IMR-90 (cell line): ENCODE measurements at regions not wholly inside any gene's neighbourhood (a gene's known extent, or its start where the extent isn't known, plus 50 kb on each side); places are given as distances from the start of the nearest gene placed in this dataset.

Source experiments
- ATAC-seq: fragments of 200-7000 bp; cut with Tn5 transposase; 2 replicates; pipeline ENCODE4 v1.9.1; 2020; ENCODE audit warnings: low read depth, mild to moderate bottlenecking, moderate library complexity
- BruUV-seq: library from RNA; stranded (reverse); fragments of 400-500 nt; replicated peaks from 2 replicates; lab custom pipeline; 2021; lab: Mats Ljungman, UMichigan
- CTCF ChIA-PET: fragments of 300-600 bp; formaldehyde crosslinking; extraction: SDS; loops from one replicate; lab custom pipeline; 2021; ENCODE audit warnings: antibody characterized with exemption; lab: Yijun Ruan, JAX
- POLR2A ChIA-PET: fragments of 300-600 bp; sonication (Branson Sonifier 250); formaldehyde crosslinking; loops from one replicate; lab custom pipeline; 2022; ENCODE audit warnings: antibody characterized with exemption; ENCODE audit not compliant: unreplicated experiment; lab: Charles Lee
- DNase-seq: peaks from one replicate; pipeline ENCODE4 v3.0.0; 2013
- H2AFZ ChIP-seq: replicated peaks from 2 replicates; pipeline ENCODE3; 2013; ENCODE audit warnings: low read length, mild to moderate bottlenecking; ENCODE audit not compliant: poor library complexity
- H2AK5ac ChIP-seq: 2 replicates; pipeline ENCODE4 v1.6.1; 2013; ENCODE audit warnings: low read depth, low read length, inconsistent platforms
- H2AK9ac ChIP-seq: replicated peaks from 2 replicates; pipeline ENCODE3; 2013; ENCODE audit warnings: mild to moderate bottlenecking, low read depth, low read length, moderate library complexity; ENCODE audit not compliant: poor library complexity
- H2BK120ac ChIP-seq: 2 replicates; pipeline ENCODE4 v1.6.1; 2013; ENCODE audit warnings: low read depth, low read length, inconsistent platforms
- H2BK15ac ChIP-seq: 3 replicates; pipeline ENCODE4 v1.6.1; 2013; ENCODE audit warnings: low read depth, low read length, inconsistent platforms
- H2BK20ac ChIP-seq: 2 replicates; pipeline ENCODE4 v1.6.1; 2013; ENCODE audit warnings: low read depth, mild to moderate bottlenecking, inconsistent platforms, low read length, moderate library complexity
- H2BK5ac ChIP-seq: 2 replicates; pipeline ENCODE4 v1.6.1; 2013; ENCODE audit warnings: mild to moderate bottlenecking, low read depth, low read length, inconsistent platforms; ENCODE audit not compliant: poor library complexity, severe bottlenecking
- H3K14ac ChIP-seq: replicated peaks from 2 replicates; pipeline ENCODE4 v1.6.1; 2013; ENCODE audit warnings: low read depth, low read length, inconsistent platforms
- H3K18ac ChIP-seq: 2 replicates; pipeline ENCODE4 v1.6.1; 2013; ENCODE audit warnings: low read depth, low read length, control low read depth
- H3K23ac ChIP-seq: 2 replicates; pipeline ENCODE4 v1.6.1; 2013; ENCODE audit warnings: low read depth, low read length, inconsistent platforms
- H3K27ac ChIP-seq: 2 replicates; pipeline ENCODE4 v1.5.1; 2013; ENCODE audit warnings: mild to moderate bottlenecking, control low read depth, low read length; ENCODE audit not compliant: insufficient read depth
- H3K27me3 ChIP-seq: 2 replicates; pipeline ENCODE4 v1.6.1; 2013; ENCODE audit warnings: low read length; ENCODE audit not compliant: control insufficient read depth, insufficient read depth
- H3K36me3 ChIP-seq: 2 replicates; pipeline ENCODE4 v1.6.1; 2013; ENCODE audit warnings: low read length, mixed read lengths; ENCODE audit not compliant: control insufficient read depth, insufficient read depth
- H3K4ac ChIP-seq: 2 replicates; pipeline ENCODE4 v1.6.1; 2013; ENCODE audit warnings: low read depth, low read length, inconsistent platforms
- H3K4me1 ChIP-seq: 2 replicates; pipeline ENCODE4 v1.6.1; 2013; ENCODE audit warnings: low read length, mixed read lengths; ENCODE audit not compliant: control insufficient read depth, insufficient read depth
- H3K4me2 ChIP-seq: 2 replicates; pipeline ENCODE4 v1.6.1; 2013; ENCODE audit warnings: low read depth, mild to moderate bottlenecking, control low read depth, low read length, moderate library complexity
- H3K4me3 ChIP-seq: 2 replicates; pipeline ENCODE4 v1.5.1; 2013; ENCODE audit warnings: low read depth, mild to moderate bottlenecking, control low read depth, low read length, moderate library complexity; ENCODE audit not compliant: insufficient read depth
- H3K56ac ChIP-seq: 2 replicates; pipeline ENCODE4 v1.6.1; 2013; ENCODE audit warnings: low read length, inconsistent platforms; ENCODE audit not compliant: insufficient read depth; ENCODE audit errors: extremely low read depth
- H3K79me1 ChIP-seq, 2 experiments: 2 replicates each; pipeline ENCODE4 v1.6.1; 2013; ENCODE audit warnings: low read length in 2 of 2, inconsistent platforms in 1 of 2, low read depth in 1 of 2
- H3K9ac ChIP-seq: 2 replicates; pipeline ENCODE4 v1.6.1; 2013; ENCODE audit warnings: low read depth, low read length, control low read depth
- H3K9me1 ChIP-seq: 2 replicates; pipeline ENCODE4 v1.6.1; 2013; ENCODE audit warnings: low read length, inconsistent platforms; ENCODE audit not compliant: insufficient read depth
- H3K9me3 ChIP-seq: 2 replicates; pipeline ENCODE4 v1.6.1; 2013; ENCODE audit warnings: low read length; ENCODE audit not compliant: control insufficient read depth, insufficient read depth
- H4K20me1 ChIP-seq: 2 replicates; pipeline ENCODE4 v1.6.1; 2013; ENCODE audit warnings: low read length, inconsistent platforms; ENCODE audit not compliant: insufficient read depth
- H4K5ac ChIP-seq: 2 replicates; pipeline ENCODE4 v1.6.1; 2013; ENCODE audit warnings: mild to moderate bottlenecking, low read depth, low read length, control low read depth
- H4K8ac ChIP-seq, 2 experiments: 2 replicates each; pipeline ENCODE4 v1.6.1; 2013; ENCODE audit warnings: low read depth in 2 of 2, low read length in 2 of 2, control low read depth in 1 of 2, inconsistent platforms in 1 of 2
- H4K91ac ChIP-seq: 2 replicates; pipeline ENCODE4 v1.6.1; 2013; ENCODE audit warnings: low read depth, low read length, inconsistent platforms; ENCODE audit not compliant: insufficient read depth
- CEBPB ChIP-seq: IDR thresholded peaks from 2 replicates; pipeline ENCODE4 v1.6.1; 2012; ENCODE audit warnings: low read depth, low read length, improper control_type of control experiment
- CHD1 ChIP-seq: IDR thresholded peaks from 2 replicates; pipeline ENCODE4 v1.6.1; 2012; ENCODE audit warnings: low read depth, low read length, improper control_type of control experiment
- ELK1 ChIP-seq: fragments of 150-350 bp; IDR thresholded peaks from 2 replicates; pipeline ENCODE4 v1.6.1; 2016; ENCODE audit warnings: low read depth, mild to moderate bottlenecking, low read length, moderate library complexity, borderline replicate concordance
- FOS ChIP-seq: fragments of 150-350 bp; IDR thresholded peaks from 2 replicates; pipeline ENCODE4 v1.6.1; 2016; ENCODE audit warnings: low read depth, low read length
- MAZ ChIP-seq: IDR thresholded peaks from 2 replicates; pipeline ENCODE4 v1.6.1; 2012; ENCODE audit warnings: low read depth, mild to moderate bottlenecking, low read length, improper control_type of control experiment, moderate library complexity, borderline replicate concordance
- MXI1 ChIP-seq: IDR thresholded peaks from 2 replicates; pipeline ENCODE4 v1.6.1; 2012; ENCODE audit warnings: low read depth, mild to moderate bottlenecking, low read length, moderate library complexity, borderline replicate concordance
- POLR2A ChIP-seq: IDR thresholded peaks from 2 replicates; pipeline ENCODE4 v1.6.1; 2012; ENCODE audit warnings: mild to moderate bottlenecking, low read depth, low read length
- RCOR1 ChIP-seq: IDR thresholded peaks from 2 replicates; pipeline ENCODE4 v1.6.1; 2012; ENCODE audit warnings: mild to moderate bottlenecking, low read length, improper control_type of control experiment; ENCODE audit not compliant: insufficient replicate concordance
- RFX5 ChIP-seq: IDR thresholded peaks from 2 replicates; pipeline ENCODE4 v1.8.0; 2012; ENCODE audit warnings: low read depth, mild to moderate bottlenecking, low read length, moderate library complexity
- SMC3 ChIP-seq: fragments of 150-350 bp; IDR thresholded peaks from 2 replicates; pipeline ENCODE4 v1.6.1; 2016; ENCODE audit warnings: low read depth, mild to moderate bottlenecking, antibody characterized with exemption, low read length, moderate library complexity
- WGBS, 2 experiments: methylation state at CpG; one replicate each; pipeline versions ENCODE4 v1.1.5 to v1.1.7; 2013; ENCODE audit warnings: missing lambda C conversion rate in 2 of 2; ENCODE audit not compliant: insufficient read length in 1 of 2; ENCODE audit errors: extremely low coverage in 2 of 2; 5-methylcytosine and 5-hydroxymethylcytosine counted together
- dilution Hi-C: fragments of 300-500 bp; cut with HindIII; formaldehyde crosslinking; loops from one replicate; pipeline ENCODE4 v1.14.3; 2018; ENCODE audit warnings: low sequenced_read_pairs; ENCODE audit not compliant: unreplicated experiment
- in situ Hi-C: fragments of 300-500 bp; cut with MboI; formaldehyde crosslinking; loops from 3 replicates; pipeline ENCODE4 v1.14.3; 2019; ENCODE audit warnings: low sequenced_read_pairs, inconsistent platforms, mixed read lengths
- intact Hi-C: fragments of 100-400 bp; cut with micrococcal nuclease; formaldehyde crosslinking; loops from 2 replicates; pipeline ENCODE4 v1.10.0; 2022
- TF ChIP-seq, protein P1 (sequence below): conservative IDR thresholded peaks from 2 replicates; pipeline ENCODE4 v1.5.1; 2012; ENCODE audit warnings: mild to moderate bottlenecking, low read depth, low read length, improper control_type of control experiment
- TF ChIP-seq, protein P2 (sequence below): fragments of 150-350 bp; IDR thresholded peaks from 2 replicates; pipeline ENCODE4 v1.6.1; 2017; ENCODE audit warnings: mild to moderate bottlenecking, antibody characterized with exemption, low read length, low read depth

DNA sequence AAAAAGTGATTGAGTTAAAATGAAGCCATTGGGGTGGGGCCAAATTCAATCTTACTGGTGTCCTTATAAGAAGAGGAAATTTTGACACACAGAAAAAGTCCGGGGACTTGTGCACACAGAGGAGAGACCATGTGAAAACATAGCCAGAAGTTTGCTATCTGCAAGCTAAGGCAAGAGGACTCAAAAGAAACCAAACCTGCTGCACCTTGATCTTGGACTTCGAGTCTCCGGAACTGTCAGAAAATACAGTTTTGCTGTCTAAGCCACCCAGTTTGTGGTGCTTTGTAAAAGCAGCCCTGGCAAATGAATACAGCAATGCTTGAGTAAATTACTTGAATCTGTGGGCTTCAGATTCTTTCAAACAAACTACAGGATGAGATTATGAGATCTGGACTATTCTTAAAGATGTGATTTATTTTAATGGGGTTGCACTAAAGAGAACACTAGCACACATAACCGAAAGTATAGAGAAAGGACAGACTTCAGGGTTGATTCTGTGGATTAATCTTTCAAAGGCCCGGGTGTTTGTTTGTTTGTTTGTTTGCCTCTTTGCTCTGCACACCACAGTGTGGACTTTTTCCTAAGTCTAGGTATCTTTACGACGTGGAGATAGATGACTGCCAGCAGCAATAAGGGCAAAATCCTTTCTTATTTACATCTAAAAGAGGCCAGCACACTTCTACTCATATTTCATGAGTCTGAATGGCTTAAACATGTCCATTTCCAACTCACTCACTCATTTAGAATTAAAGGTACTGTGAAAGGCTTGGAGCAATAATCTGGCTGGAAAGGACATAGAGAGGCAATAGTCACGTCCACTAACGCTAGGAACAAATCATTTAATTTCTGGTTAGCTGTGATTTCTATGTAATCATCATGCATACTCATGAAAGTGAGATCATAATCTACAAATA lies 53.9 kb upstream of the SSR3 start:
- BruUV-seq = no TSS peak
- intact Hi-C loops = no loop called here
- peaks cover 3% of the 10 kb centered on the region; the same call in 1 of the 2 replicates for H3K4me1 ChIP-seq
- H3K79me1 ChIP-seq = no peaks in the 10 kb centered on the region
- no peak overlapping the region for H2BK120ac ChIP-seq
- H2BK5ac ChIP-seq = no peak overlapping the region
- H2BK20ac ChIP-seq = no peak overlapping the region
- WGBS, 2 experiments = 100% methylated on average over 1 of the region's 9 CpGs; no CpG with 5 or more reads in 1 of the 2 experiments
- H3K9me1 ChIP-seq = no peaks in the 10 kb centered on the region
- H4K20me1 ChIP-seq = no peaks in the 10 kb centered on the region
- no peak overlapping the region for H4K8ac ChIP-seq
- no peak overlapping the region for H3K27ac ChIP-seq
- no peaks in the 10 kb centered on the region for H3K36me3 ChIP-seq
- TF ChIP-seq SMC3 (no peak), CHD1 (no peak), FOS (no peak), MXI1 (no peak), MAZ (no peak), RFX5 (no peak), CEBPB (no peak), ELK1 (no peak), RCOR1 (no peak), POLR2A (no peak)
- TF ChIP-seq, protein P1, sequence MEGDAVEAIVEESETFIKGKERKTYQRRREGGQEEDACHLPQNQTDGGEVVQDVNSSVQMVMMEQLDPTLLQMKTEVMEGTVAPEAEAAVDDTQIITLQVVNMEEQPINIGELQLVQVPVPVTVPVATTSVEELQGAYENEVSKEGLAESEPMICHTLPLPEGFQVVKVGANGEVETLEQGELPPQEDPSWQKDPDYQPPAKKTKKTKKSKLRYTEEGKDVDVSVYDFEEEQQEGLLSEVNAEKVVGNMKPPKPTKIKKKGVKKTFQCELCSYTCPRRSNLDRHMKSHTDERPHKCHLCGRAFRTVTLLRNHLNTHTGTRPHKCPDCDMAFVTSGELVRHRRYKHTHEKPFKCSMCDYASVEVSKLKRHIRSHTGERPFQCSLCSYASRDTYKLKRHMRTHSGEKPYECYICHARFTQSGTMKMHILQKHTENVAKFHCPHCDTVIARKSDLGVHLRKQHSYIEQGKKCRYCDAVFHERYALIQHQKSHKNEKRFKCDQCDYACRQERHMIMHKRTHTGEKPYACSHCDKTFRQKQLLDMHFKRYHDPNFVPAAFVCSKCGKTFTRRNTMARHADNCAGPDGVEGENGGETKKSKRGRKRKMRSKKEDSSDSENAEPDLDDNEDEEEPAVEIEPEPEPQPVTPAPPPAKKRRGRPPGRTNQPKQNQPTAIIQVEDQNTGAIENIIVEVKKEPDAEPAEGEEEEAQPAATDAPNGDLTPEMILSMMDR = no peak
- TF ChIP-seq, protein P2, sequence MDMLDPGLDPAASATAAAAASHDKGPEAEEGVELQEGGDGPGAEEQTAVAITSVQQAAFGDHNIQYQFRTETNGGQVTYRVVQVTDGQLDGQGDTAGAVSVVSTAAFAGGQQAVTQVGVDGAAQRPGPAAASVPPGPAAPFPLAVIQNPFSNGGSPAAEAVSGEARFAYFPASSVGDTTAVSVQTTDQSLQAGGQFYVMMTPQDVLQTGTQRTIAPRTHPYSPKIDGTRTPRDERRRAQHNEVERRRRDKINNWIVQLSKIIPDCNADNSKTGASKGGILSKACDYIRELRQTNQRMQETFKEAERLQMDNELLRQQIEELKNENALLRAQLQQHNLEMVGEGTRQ = no peak
- H2BK15ac ChIP-seq = no peak overlapping the region
- POLR2A ChIA-PET = no interaction called here
- in situ Hi-C loops = no loop called here
- H4K5ac ChIP-seq = no peak overlapping the region
- H2AK5ac ChIP-seq = no peak overlapping the region
- DNase-seq (no peak), ATAC-seq (no peak)
- H3K9me3 ChIP-seq = no peaks in the 10 kb centered on the region
- dilution Hi-C loops = no loop called here
- H3K9ac ChIP-seq = no peak overlapping the region
- H4K91ac ChIP-seq = no peak overlapping the region
- H2AK9ac ChIP-seq = no peak overlapping the region
- no peak overlapping the region for H3K23ac ChIP-seq
- no peak overlapping the region for H3K4me3 ChIP-seq
- H3K56ac ChIP-seq = no peak overlapping the region
- H3K27me3 ChIP-seq = no peaks in the 10 kb centered on the region
- CTCF ChIA-PET = no interaction called here
- H2AFZ ChIP-seq = no peak overlapping the region
- no peak overlapping the region for H3K18ac ChIP-seq
- no peak overlapping the region for H3K4ac ChIP-seq
- no peak overlapping the region for H3K4me2 ChIP-seq
- H3K14ac ChIP-seq = no peak overlapping the region
